Upper lobe of right lung (tissue), 1 donor: ENCODE measurements at regions not wholly inside any gene's neighbourhood (a gene's known extent, or its start where the extent isn't known, plus 50 kb on each side); places are given as distances from the start of the nearest gene placed in this dataset.

Source experiments
- ATAC-seq: fragments of 200-7000 bp; cut with Tn5 transposase; one replicate; pipeline ENCODE4 v1.9.1; 2020; ENCODE audit warnings: mild to moderate bottlenecking, moderate library complexity
- DNase-seq: peaks from one replicate; pipeline ENCODE4 v3.0.0-alpha.2; 2020
- H3K27ac ChIP-seq: fragments of 200-600 bp; one replicate; pipeline ENCODE4 v1.8.0; 2022
- H3K27me3 ChIP-seq: fragments of 200-600 bp; one replicate; pipeline ENCODE4 v1.8.0; 2022; ENCODE audit warnings: mild to moderate bottlenecking
- H3K36me3 ChIP-seq: fragments of 200-600 bp; one replicate; pipeline ENCODE4 v1.8.0; 2022
- H3K4me1 ChIP-seq: fragments of 200-600 bp; one replicate; pipeline ENCODE4 v1.8.0; 2022
- H3K4me3 ChIP-seq: fragments of 200-600 bp; one replicate; pipeline ENCODE4 v1.8.0; 2022; ENCODE audit warnings: mild to moderate bottlenecking
- H3K9me3 ChIP-seq: fragments of 200-600 bp; one replicate; pipeline ENCODE4 v1.8.0; 2022
- intact Hi-C: fragments of 100-400 bp; cut with DNase I; formaldehyde crosslinking; loops from one replicate; pipeline ENCODE4 v1.11.0; 2022
- TF ChIP-seq, protein P1 (sequence below): fragments of 200-600 bp; IDR thresholded peaks from one replicate; pipeline ENCODE4 v1.8.0; 2022; ENCODE audit warnings: antibody characterized with exemption
- donor health status: DM: no; HTN: yes; CAD: no; lungs with severe emphysema.

DNA sequence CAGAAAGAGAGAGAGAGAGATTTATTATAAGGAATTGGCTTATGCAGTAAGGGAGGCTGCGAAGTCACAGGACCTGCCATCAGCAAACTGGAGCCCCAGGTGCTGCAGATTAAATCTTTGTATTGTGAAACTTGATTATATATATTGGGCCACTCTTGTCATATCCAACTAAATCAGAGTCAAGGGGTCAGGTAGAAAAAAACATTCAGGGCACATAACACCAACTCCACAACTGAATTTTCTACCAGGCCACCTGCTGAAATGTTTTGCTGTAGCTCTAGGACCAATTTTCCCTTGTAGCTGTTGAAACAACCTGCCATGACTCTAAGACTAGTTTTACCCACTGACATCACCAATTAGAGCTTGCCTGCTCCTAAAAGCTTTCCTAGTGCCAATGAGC is 1240.8 kb downstream of the SLC16A7 start:
- ATAC-seq (no peak), DNase-seq (no peak)
- intact Hi-C loops: no loop called here
- Histone ChIP-seq H3K4me3 (no peak overlapping the region), H3K36me3 (no peaks in the 10 kb centered on the region), H3K4me1 (no peaks in the 10 kb centered on the region), H3K27ac (no peak overlapping the region), H3K27me3 (no peaks in the 10 kb centered on the region), H3K9me3 (no peaks in the 10 kb centered on the region)
- TF ChIP-seq, protein P1, sequence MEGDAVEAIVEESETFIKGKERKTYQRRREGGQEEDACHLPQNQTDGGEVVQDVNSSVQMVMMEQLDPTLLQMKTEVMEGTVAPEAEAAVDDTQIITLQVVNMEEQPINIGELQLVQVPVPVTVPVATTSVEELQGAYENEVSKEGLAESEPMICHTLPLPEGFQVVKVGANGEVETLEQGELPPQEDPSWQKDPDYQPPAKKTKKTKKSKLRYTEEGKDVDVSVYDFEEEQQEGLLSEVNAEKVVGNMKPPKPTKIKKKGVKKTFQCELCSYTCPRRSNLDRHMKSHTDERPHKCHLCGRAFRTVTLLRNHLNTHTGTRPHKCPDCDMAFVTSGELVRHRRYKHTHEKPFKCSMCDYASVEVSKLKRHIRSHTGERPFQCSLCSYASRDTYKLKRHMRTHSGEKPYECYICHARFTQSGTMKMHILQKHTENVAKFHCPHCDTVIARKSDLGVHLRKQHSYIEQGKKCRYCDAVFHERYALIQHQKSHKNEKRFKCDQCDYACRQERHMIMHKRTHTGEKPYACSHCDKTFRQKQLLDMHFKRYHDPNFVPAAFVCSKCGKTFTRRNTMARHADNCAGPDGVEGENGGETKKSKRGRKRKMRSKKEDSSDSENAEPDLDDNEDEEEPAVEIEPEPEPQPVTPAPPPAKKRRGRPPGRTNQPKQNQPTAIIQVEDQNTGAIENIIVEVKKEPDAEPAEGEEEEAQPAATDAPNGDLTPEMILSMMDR: no peak

- DNase-seq (no peak), ATAC-seq (no peak)
- intact Hi-C loops: no loop called here
- no peaks in the 10 kb centered on the region for H3K9me3 ChIP-seq
- no peak overlapping the region for H3K4me3 ChIP-seq
- no peaks in the 10 kb centered on the region for H3K36me3 ChIP-seq
- H3K4me1 ChIP-seq: no peaks in the 10 kb centered on the region
- TF ChIP-seq, protein P1: no peak
- no peaks in the 10 kb centered on the region for H3K27me3 ChIP-seq
- H3K27ac ChIP-seq: no peak overlapping the region
These were observed 1246.4 kb downstream of the SLC16A7 start for GRCh38 chr12:60842181-60842580.

- no peaks in the 10 kb centered on the region for H3K27me3 ChIP-seq
- no peaks in the 10 kb centered on the region for H3K4me1 ChIP-seq
- no peak overlapping the region for H3K27ac ChIP-seq
- intact Hi-C loops: no loop called here
- H3K9me3 ChIP-seq: no peaks in the 10 kb centered on the region
- no peak for ATAC-seq
- no peaks in the 10 kb centered on the region for H3K36me3 ChIP-seq
- H3K4me3 ChIP-seq: no peak overlapping the region
- DNase-seq: no peak
- TF ChIP-seq, protein P1: no peak
These were observed 1248.3 kb downstream of the SLC16A7 start for GRCh38 chr12:60844101-60844500.

- Histone ChIP-seq H3K4me3 (no peak overlapping the region), H3K4me1 (no peaks in the 10 kb centered on the region), H3K27me3 (no peaks in the 10 kb centered on the region), H3K9me3 (no peaks in the 10 kb centered on the region), H3K27ac (no peak overlapping the region), H3K36me3 (no peaks in the 10 kb centered on the region)
- ATAC-seq: no peak
- TF ChIP-seq, protein P1: no peak
- no peak for DNase-seq
- intact Hi-C loops: no loop called here
These were observed 1249.0 kb downstream of the SLC16A7 start for GRCh38 chr12:60844875-60845274.

- H3K9me3 ChIP-seq: no peaks in the 10 kb centered on the region
- H3K4me1 ChIP-seq: no peaks in the 10 kb centered on the region
- TF ChIP-seq, protein P1: no peak
- H3K27ac ChIP-seq: no peak overlapping the region
- H3K27me3 ChIP-seq: no peaks in the 10 kb centered on the region
- H3K36me3 ChIP-seq: no peaks in the 10 kb centered on the region
- DNase-seq (no peak), ATAC-seq (no peak)
- no peak overlapping the region for H3K4me3 ChIP-seq
- intact Hi-C loops: no loop called here
These were observed 1249.9 kb downstream of the SLC16A7 start for GRCh38 chr12:60845696-60846095.

- H3K36me3 ChIP-seq: no peaks in the 10 kb centered on the region
- DNase-seq: no peak
- no peaks in the 10 kb centered on the region for H3K27me3 ChIP-seq
- no peak overlapping the region for H3K4me3 ChIP-seq
- intact Hi-C loops: no loop called here
- H3K9me3 ChIP-seq: no peaks in the 10 kb centered on the region
- ATAC-seq: no peak
- TF ChIP-seq, protein P1: no peak
- H3K4me1 ChIP-seq: no peaks in the 10 kb centered on the region
- no peak overlapping the region for H3K27ac ChIP-seq
These were observed 1251.5 kb downstream of the SLC16A7 start for GRCh38 chr12:60847281-60847680.
